Peyer's patch (tissue), 4 donors: ENCODE measurements at regions not wholly inside any gene's neighbourhood (a gene's known extent, or its start where the extent isn't known, plus 50 kb on each side); places are given as distances from the start of the nearest gene placed in this dataset.

Source experiments
- DNase-seq, 3 donors: peaks; one replicate each; pipeline ENCODE4 v3.0.0-alpha.2; 2017 to 2019
- H3K27ac ChIP-seq, 4 donors: fragments of 200-600 bp; sonication (generic); one replicate each; pipeline ENCODE4 v1.5.1; 2016 to 2019
- H3K27me3 ChIP-seq, 2 donors: fragments of 200-600 bp; sonication (generic); one replicate each; pipeline ENCODE4 v1.5.1; 2019
- H3K36me3 ChIP-seq, 3 donors: fragments of 200-600 bp; sonication (generic); one replicate each; pipeline ENCODE4 v1.5.1; 2016 to 2019
- H3K4me1 ChIP-seq, 4 donors: fragments of 200-600 bp; sonication (generic); one replicate each; pipeline ENCODE4 v1.5.1; 2016 to 2019
- H3K4me3 ChIP-seq, 4 donors: fragments of 200-600 bp; sonication (generic); 1 replicate in 3 of 4; 2 replicates in 1 of 4; pipeline ENCODE4 v1.5.1; 2016 to 2019; ENCODE audit warnings: mild to moderate bottlenecking in 1 of 4
- H3K9me3 ChIP-seq, 4 donors: fragments of 200-600 bp; sonication (generic); one replicate each; pipeline ENCODE4 v1.5.1; 2016 to 2019; ENCODE audit warnings: mild to moderate bottlenecking in 1 of 4
- CTCF ChIP-seq, 6 experiments: fragments of 450-650 bp in 4 of 6; fragments of 200-600 bp in 2 of 6; sonication (generic) in 1 of 6; IDR thresholded peaks; one replicate each; pipeline ENCODE4 v1.5.1; 2017 to 2019; ENCODE audit warnings: antibody characterized with exemption in 6 of 6, mild to moderate bottlenecking in 3 of 6, moderate library complexity in 1 of 6
- POLR2A ChIP-seq, 2 donors: fragments of 450-650 bp; IDR thresholded peaks; one replicate each; pipeline ENCODE4 v1.5.1; 2017; ENCODE audit warnings: antibody characterized with exemption in 2 of 2, mild to moderate bottlenecking in 2 of 2, moderate library complexity in 2 of 2

GRCh38 chr7:22612776-22613175 lies 112.8 kb upstream of the STEAP1B start:
- H3K4me1 ChIP-seq, result no peaks in the 10 kb centered on the region
- H3K36me3 ChIP-seq, result no peaks in the 10 kb centered on the region
- H3K27ac ChIP-seq, result no peak overlapping the region
- DNase-seq, result no peak
- TF ChIP-seq POLR2A (IDR thresholded peaks at IDR 0.05) (no peak), CTCF (IDR thresholded peaks at IDR 0.05) (no peak)
- H3K9me3 ChIP-seq, result peaks cover 0 to 5% (median 0%) of the 10 kb centered on the region in 4 donors
- H3K27me3 ChIP-seq, result no peaks in the 10 kb centered on the region
- H3K4me3 ChIP-seq, result no peak overlapping the region

DNA sequence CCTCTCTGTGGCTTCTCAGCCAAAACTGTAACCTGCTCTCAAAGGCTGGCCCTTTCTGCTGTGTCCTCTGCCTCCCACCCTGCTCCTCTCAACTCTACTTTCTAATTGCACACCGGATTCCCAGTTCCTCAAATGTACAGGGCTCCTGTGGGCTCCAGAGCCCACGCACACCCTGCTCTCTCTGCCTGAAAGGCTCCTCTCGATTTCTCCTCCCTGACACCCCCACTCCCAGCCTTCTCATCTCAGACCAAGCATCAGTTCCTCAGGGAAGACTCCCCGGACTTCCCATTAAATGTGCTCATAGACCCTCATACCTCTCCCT lies 111.7 kb upstream of the STEAP1B start:
- TF ChIP-seq POLR2A (IDR thresholded peaks at IDR 0.05), result no peak
- no peak for TF ChIP-seq CTCF (IDR thresholded peaks at IDR 0.05)

GRCh38 chr7:22610951-22611757 lies 111.2 kb upstream of the STEAP1B start:
- no peaks in the 10 kb centered on the region for H3K9me3 ChIP-seq
- no peak for DNase-seq
- no peaks in the 10 kb centered on the region for H3K4me1 ChIP-seq
- no peak overlapping the region for H3K4me3 ChIP-seq
- H3K36me3 ChIP-seq, result no peaks in the 10 kb centered on the region
- H3K27me3 ChIP-seq, result no peaks in the 10 kb centered on the region
- TF ChIP-seq POLR2A (IDR thresholded peaks at IDR 0.05), result no peak
- TF ChIP-seq CTCF (IDR thresholded peaks at IDR 0.05), result no peak
- no peak overlapping the region for H3K27ac ChIP-seq

More for the DNA sequence above, 111.7 kb upstream of the STEAP1B start:
- H3K27me3 ChIP-seq, result no peaks in the 10 kb centered on the region
- H3K9me3 ChIP-seq, result no peaks in the 10 kb centered on the region
- no peak for DNase-seq
- H3K4me3 ChIP-seq, result no peak overlapping the region
- no peaks in the 10 kb centered on the region for H3K36me3 ChIP-seq
- no peaks in the 10 kb centered on the region for H3K4me1 ChIP-seq
- no peak overlapping the region for H3K27ac ChIP-seq

DNA sequence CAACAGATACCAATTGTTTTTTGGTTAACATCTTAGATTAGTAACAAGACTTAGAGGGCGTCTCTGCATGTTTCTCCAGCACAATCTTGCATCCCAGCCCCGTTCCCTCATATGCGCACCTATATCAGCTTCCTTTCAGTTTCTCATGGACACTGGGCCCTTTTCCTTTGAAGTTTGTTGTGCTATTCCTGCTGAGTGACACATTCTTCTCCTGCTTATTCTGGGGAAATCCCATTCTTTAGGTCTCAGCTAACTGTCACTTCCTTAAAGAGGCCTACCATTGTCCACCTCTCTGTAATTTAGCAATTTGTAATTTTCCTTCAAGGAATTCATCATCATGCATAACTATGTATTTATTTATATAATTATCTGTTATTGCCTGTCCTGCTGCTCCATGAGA lies 110.3 kb upstream of the STEAP1B start:
- H3K27me3 ChIP-seq, result no peaks in the 10 kb centered on the region
- H3K4me3 ChIP-seq, result no peak overlapping the region
- no peak for DNase-seq
- no peak for TF ChIP-seq POLR2A (IDR thresholded peaks at IDR 0.05)
- H3K4me1 ChIP-seq, result no peaks in the 10 kb centered on the region
- no peaks in the 10 kb centered on the region for H3K9me3 ChIP-seq
- no peaks in the 10 kb centered on the region for H3K36me3 ChIP-seq
- no peak overlapping the region for H3K27ac ChIP-seq

GRCh38 chr7:22607180-22607579 lies 107.2 kb upstream of the STEAP1B start:
- no peaks in the 10 kb centered on the region for H3K27me3 ChIP-seq
- H3K4me1 ChIP-seq, result no peaks in the 10 kb centered on the region
- TF ChIP-seq POLR2A (IDR thresholded peaks at IDR 0.05) (no peak), CTCF (IDR thresholded peaks at IDR 0.05) (no peak)
- no peak overlapping the region for H3K27ac ChIP-seq
- no peaks in the 10 kb centered on the region for H3K36me3 ChIP-seq
- DNase-seq, result no peak
- no peak overlapping the region for H3K4me3 ChIP-seq
- no peaks in the 10 kb centered on the region for H3K9me3 ChIP-seq

DNA sequence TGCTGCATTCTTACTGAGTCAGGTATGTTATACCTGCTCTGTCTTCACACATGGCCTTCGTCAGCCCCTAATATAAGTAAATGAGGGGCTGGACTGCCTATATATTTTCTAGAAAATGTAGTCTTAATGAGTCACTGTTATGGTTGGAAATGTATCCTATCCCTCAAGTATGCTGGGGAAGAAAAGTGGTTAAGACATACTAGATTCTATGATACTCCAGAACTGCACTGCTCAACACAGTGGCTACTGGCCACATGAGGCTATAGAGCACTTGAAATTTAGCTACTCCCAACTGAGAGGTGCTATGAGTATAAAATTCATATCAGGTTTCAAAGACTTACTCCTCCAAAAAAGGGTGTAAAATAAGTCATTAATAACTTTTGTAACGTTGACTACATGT lies 104.3 kb upstream of the STEAP1B start:
- H3K9me3 ChIP-seq, result no peaks in the 10 kb centered on the region
- no peaks in the 10 kb centered on the region for H3K27me3 ChIP-seq
- H3K27ac ChIP-seq, result no peak overlapping the region
- no peak overlapping the region for H3K4me3 ChIP-seq
- H3K36me3 ChIP-seq, result no peaks in the 10 kb centered on the region
- DNase-seq, result no peak
- H3K4me1 ChIP-seq, result no peaks in the 10 kb centered on the region
- no peak for TF ChIP-seq POLR2A (IDR thresholded peaks at IDR 0.05)
- no peak for TF ChIP-seq CTCF (IDR thresholded peaks at IDR 0.05)
